ENCODE measurements at regions not wholly inside any gene's neighbourhood (a gene's known extent, or its start where the extent isn't known, plus 50 kb on each side); places are given as distances from the start of the nearest gene placed in this dataset.

DNA sequence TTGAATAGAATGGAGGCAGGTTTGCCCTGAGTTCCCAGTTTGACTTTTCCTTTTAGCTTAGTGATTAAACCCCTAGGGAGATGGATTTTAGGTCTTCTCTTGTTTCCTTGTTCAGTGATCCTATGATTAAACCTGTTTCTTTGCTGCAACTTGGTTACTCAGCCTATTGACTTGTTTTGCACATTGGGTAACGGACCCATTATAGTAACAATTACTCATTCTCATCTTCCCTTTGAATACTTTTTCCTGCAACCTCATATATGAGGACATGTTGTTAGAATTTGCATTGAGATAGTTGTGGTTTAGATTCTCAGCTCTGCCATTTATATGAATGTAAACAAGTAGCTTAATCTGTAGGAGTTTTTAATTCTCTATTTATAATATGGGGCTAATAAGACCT lies 489.2 kb upstream of the CNTN5 start:
- no peak for TF ChIP-seq ELF4 (IDR thresholded peaks at IDR 0.05)
- no peak for TF ChIP-seq TARDBP (IDR thresholded peaks at IDR 0.05)
- TF ChIP-seq SP1 (IDR thresholded peaks at IDR 0.05), result no peak
- no peak for TF ChIP-seq FOXA1 (IDR thresholded peaks at IDR 0.05)
